ENCODE measurements at regions not wholly inside any gene's neighbourhood (a gene's known extent, or its start where the extent isn't known, plus 50 kb on each side); places are given as distances from the start of the nearest gene placed in this dataset.
"Not testable (repeated sequence)": the region's sequence is repeated elsewhere in the genome, so short reads cannot be mapped to it uniquely, and the experiment has no call there.

- no peak for DNase-seq (ENCODE audit: low read depth in 2 of 2)
Measured at GRCh38 chr1:104463126-104463697, 713.5 kb downstream of the AMY1C start.

- no peak for DNase-seq (ENCODE audit: low read depth in 2 of 2)
Measured at GRCh38 chr1:104466068-104466467, 716.4 kb downstream of the AMY1C start.

DNA sequence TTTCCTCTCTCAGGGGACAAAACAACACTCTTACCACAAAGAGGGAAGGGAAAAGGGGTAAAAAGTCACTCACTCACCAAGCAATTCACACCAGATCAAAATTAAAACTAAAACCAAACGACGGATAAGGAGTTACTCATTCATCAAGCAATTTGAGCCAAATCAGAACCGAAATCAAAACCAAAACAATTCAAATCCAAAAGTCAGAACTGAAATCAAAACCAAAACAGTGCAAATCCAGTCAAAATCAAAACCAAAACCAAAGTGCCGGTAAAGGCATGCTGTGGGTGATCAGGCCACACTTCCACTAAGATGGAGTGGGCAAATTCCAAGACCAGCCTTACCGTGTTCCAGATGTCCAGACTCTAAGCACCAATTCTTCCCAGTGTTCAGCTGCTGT lies 717.9 kb downstream of the AMY1C start:
- no peak for DNase-seq (ENCODE audit: low read depth in 2 of 2)

DNA sequence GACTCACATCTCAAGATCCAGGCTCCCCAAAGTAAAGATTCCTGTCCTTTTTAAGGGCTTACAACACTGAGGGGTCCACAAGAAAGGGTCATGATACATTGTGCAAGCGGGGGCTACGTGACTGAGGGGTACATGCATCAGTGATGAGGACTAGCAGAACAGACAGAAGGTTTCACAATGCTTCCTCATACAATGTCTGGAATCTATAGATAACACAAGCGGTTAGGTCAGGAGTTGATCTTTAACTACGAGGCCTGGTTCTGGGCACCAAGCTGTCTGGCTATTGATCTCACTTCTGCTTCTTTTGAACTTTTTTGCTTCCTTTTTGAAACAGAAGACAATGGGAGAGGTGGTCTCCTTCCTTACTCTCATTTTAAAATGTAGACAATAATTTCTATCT lies 718.6 kb downstream of the AMY1C start:
- no peak for DNase-seq (ENCODE audit: low read depth in 2 of 2)

GRCh38 chr1:104476126-104476525 lies 726.4 kb downstream of the AMY1C start:
- DNase-seq (ENCODE audit: low read depth in 2 of 2) = no peak

GRCh38 chr1:104488296-104489015 lies 738.8 kb downstream of the AMY1C start:
- DNase-seq (ENCODE audit: low read depth in 2 of 2) = no peak

DNA sequence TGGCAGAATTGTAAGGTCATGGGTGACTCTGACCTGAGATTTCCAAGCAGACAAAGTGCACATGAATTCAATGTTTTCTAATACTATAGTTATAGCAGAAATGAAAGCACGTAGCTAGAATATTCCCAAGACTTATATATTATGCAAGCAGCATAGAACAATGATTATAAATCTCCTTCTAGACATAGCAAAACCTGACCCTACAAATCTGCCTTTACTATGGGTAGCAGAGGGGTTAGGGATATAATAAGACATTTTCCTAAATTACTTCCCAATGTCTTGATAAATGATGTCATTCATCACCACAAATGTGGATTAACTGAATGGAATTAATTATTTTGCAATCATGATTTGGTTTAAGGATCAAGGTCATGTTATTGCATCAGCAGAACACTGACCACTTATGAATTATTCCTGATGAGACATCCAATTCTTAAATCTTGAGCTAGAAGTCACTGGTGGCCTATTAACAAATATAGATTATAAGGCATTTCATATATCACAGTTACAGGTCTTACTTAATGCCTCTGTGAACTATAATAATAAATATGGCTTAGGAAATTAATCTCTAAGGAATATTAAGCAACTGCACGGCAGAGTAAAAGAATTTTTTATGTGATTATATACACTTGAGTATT lies 776.6 kb downstream of the AMY1C start:
- DNase-seq (ENCODE audit: low read depth in 2 of 2) = no peak

- no peak for DNase-seq (ENCODE audit: low read depth in 2 of 2)
Measured at GRCh38 chr1:104531990-104532389, 782.3 kb downstream of the AMY1C start.

DNA sequence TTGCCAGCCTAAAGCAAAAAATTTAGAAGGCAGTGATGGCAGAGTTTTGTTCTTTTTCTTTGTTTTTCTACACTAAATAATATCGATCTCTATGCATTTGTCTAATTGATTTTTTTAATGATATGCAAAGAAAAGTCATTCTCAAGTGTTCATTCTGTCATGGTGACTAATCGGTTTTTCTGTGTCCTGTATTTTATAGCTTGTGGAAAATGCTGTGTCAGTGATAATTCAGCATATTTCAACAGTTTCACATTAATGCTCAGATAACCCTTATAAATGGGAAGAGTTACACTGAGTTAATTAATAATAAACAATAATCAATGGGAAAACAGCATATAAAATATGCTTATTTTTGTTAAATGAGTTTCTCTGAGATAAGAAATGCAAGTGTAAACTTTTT lies 824.9 kb downstream of the AMY1C start:
- no peak for DNase-seq (ENCODE audit: low read depth in 2 of 2)

GRCh38 chr1:104592926-104593325 lies 843.2 kb downstream of the AMY1C start:
- no peak for DNase-seq (ENCODE audit: low read depth in 2 of 2)

DNA sequence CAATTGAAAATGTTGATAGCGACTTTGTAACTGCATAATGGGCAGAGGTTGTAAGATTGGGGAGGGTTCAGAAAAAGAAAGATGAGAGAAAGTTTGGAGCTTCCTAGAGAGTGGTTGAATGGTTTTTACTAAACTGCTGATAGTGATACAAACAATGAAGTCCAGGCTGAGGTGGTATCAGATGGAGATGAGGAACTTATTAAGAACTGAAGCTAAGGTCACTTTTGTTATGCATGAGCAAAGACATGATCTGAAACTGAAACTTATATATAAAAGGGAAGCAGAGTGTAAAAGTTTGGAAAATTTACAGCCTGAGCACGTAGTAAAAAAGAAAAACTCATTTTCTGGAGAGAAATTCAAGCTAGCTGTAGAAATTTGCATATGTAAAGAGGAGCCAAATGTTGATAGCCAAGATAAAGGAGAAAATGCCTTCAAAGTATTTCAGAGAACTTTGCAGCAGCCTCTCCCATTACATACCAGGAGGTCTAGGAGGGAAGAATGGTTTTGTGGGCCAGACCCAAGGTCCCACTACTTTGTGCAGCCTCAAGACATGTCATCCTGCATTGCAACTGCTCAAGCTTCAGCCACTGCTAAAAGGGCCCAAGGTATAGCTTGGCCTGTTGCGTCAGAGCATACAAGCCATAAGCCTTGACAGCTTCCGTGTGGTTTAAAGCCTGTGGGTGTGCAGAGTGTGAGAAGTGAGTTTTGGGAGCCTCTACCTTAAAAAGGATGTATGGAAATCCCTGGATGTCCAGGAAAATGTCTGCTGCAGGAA lies 843.9 kb downstream of the AMY1C start:
- no peak for DNase-seq (ENCODE audit: low read depth in 2 of 2)

DNA sequence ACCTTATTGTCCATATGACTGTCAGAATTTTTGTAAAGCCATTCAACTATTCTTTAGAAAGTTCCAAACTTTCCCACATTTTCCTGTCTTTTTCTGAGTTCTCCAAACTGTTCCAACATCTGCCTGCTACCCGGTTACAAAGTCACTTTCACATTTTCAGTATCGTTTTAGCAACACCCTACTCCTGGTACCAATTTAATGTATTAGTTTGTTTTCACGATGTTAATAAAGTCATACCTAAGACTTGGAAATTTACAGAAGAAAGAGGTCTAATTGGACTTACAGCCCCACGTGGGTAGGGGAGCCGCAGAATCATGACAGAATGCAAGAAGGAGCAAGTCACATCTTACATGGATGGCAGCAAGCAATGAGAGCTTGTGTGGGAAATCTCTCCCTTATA lies 867.8 kb downstream of the AMY1C start:
- no peak for DNase-seq (ENCODE audit: low read depth in 2 of 2)

GRCh38 chr1:104621221-104621620 lies 871.5 kb downstream of the AMY1C start:
- DNase-seq (ENCODE audit: low read depth in 2 of 2) = no peak

DNA sequence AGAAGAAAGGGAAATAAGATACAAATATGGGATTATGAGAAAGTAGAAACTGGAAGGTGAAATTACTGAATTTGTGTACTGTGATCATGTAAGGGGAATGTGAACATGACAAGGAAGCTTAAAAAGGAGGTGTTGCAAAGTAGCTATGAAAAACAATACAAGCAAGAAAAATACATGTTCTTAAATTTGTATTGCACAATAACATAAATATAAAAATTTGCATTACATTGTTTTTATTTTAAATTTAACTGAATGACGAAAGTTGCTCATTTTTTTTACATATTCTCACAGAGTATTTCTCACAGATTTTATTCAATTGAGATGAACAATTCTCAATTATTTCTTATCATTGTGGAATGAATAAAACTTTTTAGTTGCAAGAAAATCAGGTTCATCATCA lies 874.8 kb downstream of the AMY1C start:
- DNase-seq (ENCODE audit: low read depth in 2 of 2) = no peak

DNA sequence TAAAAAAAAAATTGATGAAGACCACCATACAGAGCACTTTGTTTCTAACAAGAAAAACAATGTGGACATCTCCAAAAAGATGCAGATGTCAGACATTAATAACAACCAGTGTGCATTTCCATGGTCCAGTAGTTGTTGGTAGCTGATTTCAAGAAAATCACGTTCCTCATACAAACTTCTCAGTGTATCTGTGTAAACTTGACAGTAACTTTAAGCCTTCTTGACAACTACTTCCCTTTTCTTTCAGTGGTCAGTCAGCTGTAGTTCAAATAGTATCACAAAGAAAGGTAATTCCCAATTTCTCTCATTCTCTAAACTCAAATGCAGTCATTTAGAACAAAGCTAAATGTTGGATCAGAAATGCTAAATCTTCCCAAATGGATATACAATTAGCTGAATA lies 879.9 kb downstream of the AMY1C start:
- DNase-seq (ENCODE audit: low read depth in 2 of 2) = no peak

GRCh38 chr1:104630567-104631149 lies 881.0 kb downstream of the AMY1C start:
- DNase-seq (ENCODE audit: low read depth in 2 of 2) = no peak

- DNase-seq (ENCODE audit: low read depth in 2 of 2) = no peak
Measured at GRCh38 chr1:104636581-104636980, 886.9 kb downstream of the AMY1C start.

- no peak for DNase-seq (ENCODE audit: low read depth in 2 of 2)
Measured at GRCh38 chr1:104646233-104646632, 896.5 kb downstream of the AMY1C start.

DNA sequence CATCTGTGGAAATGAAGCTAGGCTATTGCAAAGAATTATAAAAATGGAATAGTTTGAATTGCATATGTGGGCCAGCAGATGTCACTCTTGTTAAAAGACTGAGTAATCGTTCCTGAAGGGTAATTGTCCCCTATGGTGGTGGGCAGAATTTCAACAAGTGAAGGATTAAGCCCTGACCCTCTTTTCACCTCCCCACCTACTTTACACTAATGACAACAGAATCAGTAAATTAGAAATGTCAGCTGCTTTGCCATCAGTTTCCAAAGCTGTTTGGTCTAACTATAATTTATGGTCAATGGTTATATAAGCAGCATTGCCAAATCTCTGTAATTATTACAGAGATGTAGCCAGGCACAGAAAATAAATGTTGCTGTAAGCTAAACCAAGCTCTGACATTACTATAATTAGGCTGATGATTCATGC lies 898.6 kb downstream of the AMY1C start:
- DNase-seq (ENCODE audit: low read depth in 2 of 2) = no peak

DNA sequence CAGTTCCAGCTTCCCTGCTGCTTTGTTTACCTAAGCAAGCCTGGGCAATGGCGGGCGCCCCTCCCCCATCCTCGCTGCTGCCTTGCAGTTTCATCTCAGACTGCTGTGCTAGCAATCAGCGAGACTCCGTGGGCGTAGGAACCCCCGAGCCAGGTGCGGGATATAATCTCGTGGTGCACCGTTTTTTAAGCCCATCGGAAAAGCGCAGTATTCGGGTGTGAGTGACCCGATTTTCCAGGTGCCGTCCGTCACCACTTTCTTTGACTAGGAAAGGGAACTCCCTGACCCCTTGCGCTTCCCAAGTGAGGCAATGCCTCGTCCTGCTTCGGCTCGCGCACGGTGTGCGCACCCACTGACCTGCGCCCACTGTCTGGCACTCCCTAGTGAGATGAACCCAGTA lies 914.7 kb downstream of the AMY1C start:
- DNase-seq (ENCODE audit: low read depth in 2 of 2) = not testable (repeated sequence)

- no peak for DNase-seq (ENCODE audit: low read depth in 2 of 2)
Measured at GRCh38 chr1:104665300-104665699, 915.6 kb downstream of the AMY1C start.

DNA sequence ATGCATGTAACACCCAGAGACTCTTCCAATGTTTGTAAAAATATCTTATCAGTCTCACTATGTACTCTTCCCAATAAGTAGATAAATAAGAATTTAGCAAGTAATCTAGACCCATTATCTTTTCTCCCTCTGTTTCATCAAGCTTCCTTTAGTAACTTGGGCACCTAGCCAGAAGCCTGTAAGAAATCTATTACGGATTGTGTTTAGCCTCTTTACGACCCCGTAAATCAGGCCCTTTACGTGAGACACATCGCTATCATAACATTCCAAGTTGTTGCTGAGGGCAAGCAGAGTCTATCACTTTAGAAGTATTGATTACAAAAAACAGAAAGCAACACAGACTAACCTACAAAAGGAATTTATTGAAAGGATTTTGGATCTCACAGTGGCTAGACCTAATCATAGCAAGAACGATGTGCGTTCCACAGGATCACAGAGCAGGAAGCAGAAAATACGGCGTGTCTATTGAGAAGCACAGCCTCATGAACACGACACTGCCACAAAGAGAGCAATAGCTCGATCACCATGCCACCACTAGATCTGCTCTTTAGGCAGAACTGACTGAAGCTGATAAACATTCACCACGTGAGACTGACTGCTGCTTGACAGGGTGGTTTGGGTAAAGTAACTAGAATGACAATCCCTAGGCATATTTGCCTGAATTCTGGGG lies 922.1 kb downstream of the AMY1C start:
- no peak for DNase-seq (ENCODE audit: low read depth in 2 of 2)
